Panc1 (cell line): ENCODE measurements at regions not wholly inside any gene's neighbourhood (a gene's known extent, or its start where the extent isn't known, plus 50 kb on each side); places are given as distances from the start of the nearest gene placed in this dataset.

ENCODE experiments used
- ATAC-seq: fragments of 200-7000 bp; cut with Tn5 transposase; 2 replicates; pipeline ENCODE4 v1.9.1; 2020; ENCODE audit warnings: mild to moderate bottlenecking, moderate library complexity
- BruUV-seq: library from RNA; stranded (reverse); fragments of 400-500 nt; replicated peaks from 2 replicates; lab custom pipeline; 2021; lab: Mats Ljungman, UMichigan
- CTCF ChIA-PET: fragments of 300-600 bp; sonication (Branson Sonifier 250); formaldehyde crosslinking; loops from one replicate; lab custom pipeline; 2022; ENCODE audit warnings: antibody characterized with exemption; lab: Charles Lee
- POLR2A ChIA-PET: fragments of 300-600 bp; sonication (Branson Sonifier 250); formaldehyde crosslinking; loops from one replicate; lab custom pipeline; 2022; ENCODE audit warnings: antibody characterized with exemption; lab: Charles Lee
- DNase-seq: peaks from one replicate; pipeline ENCODE4 v3.0.0-alpha.2; 2010; ENCODE audit warnings: low read depth, low spot score
- H3K27ac ChIP-seq: 2 replicates; pipeline ENCODE4 v1.5.1; 2011; ENCODE audit warnings: mild to moderate bottlenecking, low read length, inconsistent platforms
- H3K27me3 ChIP-seq: fragments of 200-500 bp; sonication (Bioruptor generic); 2 replicates; pipeline ENCODE4 v1.6.0; 2014; ENCODE audit warnings: low read length, inconsistent platforms; ENCODE audit not compliant: control insufficient read depth, insufficient read depth
- H3K36me3 ChIP-seq: fragments of 200-500 bp; sonication (Bioruptor generic); 2 replicates; pipeline ENCODE4 v1.5.1; 2014; ENCODE audit warnings: inconsistent platforms, mild to moderate bottlenecking, low read length, moderate library complexity; ENCODE audit not compliant: control insufficient read depth, insufficient read depth
- H3K4me1 ChIP-seq: 2 replicates; pipeline ENCODE4 v1.5.1; 2011; ENCODE audit warnings: inconsistent platforms, mild to moderate bottlenecking, low read length, moderate library complexity; ENCODE audit not compliant: control insufficient read depth, insufficient read depth
- H3K4me3 ChIP-seq, 2 experiments: 2 replicates each; pipeline ENCODE4 v1.5.1; 2011 to 2012; ENCODE audit warnings: low read depth in 2 of 2, low read length in 2 of 2, mild to moderate bottlenecking in 2 of 2, inconsistent platforms in 1 of 2, moderate library complexity in 1 of 2
- H3K9me3 ChIP-seq: fragments of 200-500 bp; sonication (Bioruptor generic); 2 replicates; pipeline ENCODE4 v1.5.1; 2014; ENCODE audit warnings: low read depth, mild to moderate bottlenecking, inconsistent platforms, low read length, moderate library complexity; ENCODE audit not compliant: control insufficient read depth, insufficient read depth
- CTCF ChIP-seq: fragments of 450-650 bp; IDR thresholded peaks from 2 replicates; pipeline ENCODE4 v1.5.1; 2017; ENCODE audit warnings: mild to moderate bottlenecking
- POLR2AphosphoS5 ChIP-seq: IDR thresholded peaks from 2 replicates; pipeline ENCODE4 v1.6.1; 2012; ENCODE audit warnings: mild to moderate bottlenecking, low read depth, low read length, moderate library complexity
- REST ChIP-seq, 2 experiments: IDR thresholded peaks; 2 replicates each; pipeline ENCODE4 v1.6.1; 2011 to 2012; ENCODE audit warnings: low read depth in 2 of 2, control low read depth in 1 of 2, low read length in 1 of 2, mild to moderate bottlenecking in 1 of 2, moderate library complexity in 1 of 2; ENCODE audit not compliant: insufficient read depth in 1 of 2
- SIN3A ChIP-seq: IDR thresholded peaks from 2 replicates; pipeline ENCODE4 v1.6.1; 2012; ENCODE audit warnings: low read depth, mild to moderate bottlenecking, low read length, moderate library complexity, borderline replicate concordance; ENCODE audit not compliant: insufficient read depth
- TCF7L2 ChIP-seq: IDR thresholded peaks from 2 replicates; pipeline ENCODE4 v1.6.1; 2011; ENCODE audit warnings: mild to moderate bottlenecking, low read depth, low read length, inconsistent platforms
- in situ Hi-C: cut with HindIII; loops from 2 replicates; pipeline ENCODE4 v1.10.0; 2016; ENCODE audit warnings: low sequenced_read_pairs, low pct_unique_long_range_greater_than_20kb
- intact Hi-C: fragments of 100-400 bp; cut with micrococcal nuclease; formaldehyde crosslinking; loops from one replicate; pipeline ENCODE4 v1.10.0; 2022; ENCODE audit not compliant: unreplicated experiment

- no peaks in the 10 kb centered on the region; the same call in 1 of the 2 replicates for H3K4me1 ChIP-seq
- TF ChIP-seq CTCF (no peak), REST (IDR thresholded peaks at IDR 0.05; ENCODE audit: insufficient read depth in 1 of 2, low read depth in 2 of 2, low read length in 1 of 2) (no peak), TCF7L2 (no peak), POLR2AphosphoS5 (no peak), SIN3A (no peak)
- no peaks in the 10 kb centered on the region for H3K27me3 ChIP-seq
- no peaks in the 10 kb centered on the region for H3K36me3 ChIP-seq
- H3K9me3 ChIP-seq = peaks cover 18% of the 10 kb centered on the region; the same call in 1 of the 2 replicates
- no peak for DNase-seq
- BruUV-seq = no TSS peak
- in situ Hi-C loops (no loop called here), intact Hi-C loops (no loop called here)
- peak overlapping the region; percentile 72 for H3K27ac ChIP-seq
- no peak for ATAC-seq
- no peak overlapping the region for H3K4me3 ChIP-seq
- ChIA-PET POLR2A (no interaction called here), CTCF (no interaction called here)
Measured at GRCh38 chr12:75836533-75836932, 195.0 kb downstream of the PHLDA1 start.

GRCh38 chr12:75834591-75834990 lies 197.0 kb downstream of the PHLDA1 start:
- no peaks in the 10 kb centered on the region for H3K4me1 ChIP-seq
- no peaks in the 10 kb centered on the region for H3K27me3 ChIP-seq
- intact Hi-C loops = no loop called here
- in situ Hi-C loops = no loop called here
- no peaks in the 10 kb centered on the region for H3K36me3 ChIP-seq
- H3K4me3 ChIP-seq = no peak overlapping the region
- TF ChIP-seq POLR2AphosphoS5 = no peak
- no peak for TF ChIP-seq CTCF
- TF ChIP-seq REST (IDR thresholded peaks at IDR 0.05; ENCODE audit: insufficient read depth in 1 of 2, low read depth in 2 of 2, low read length in 1 of 2) = no peak
- TF ChIP-seq SIN3A = no peak
- TF ChIP-seq TCF7L2 = no peak
- H3K9me3 ChIP-seq = peaks cover 18% of the 10 kb centered on the region; the same call in 1 of the 2 replicates
- no TSS peak for BruUV-seq
- POLR2A ChIA-PET = no interaction called here
- no peak for DNase-seq
- H3K27ac ChIP-seq = peak overlapping the region; percentile 76
- CTCF ChIA-PET = no interaction called here
- no peak for ATAC-seq
